GM19025 (cell line): ENCODE measurements at regions not wholly inside any gene's neighbourhood (a gene's known extent, or its start where the extent isn't known, plus 50 kb on each side); places are given as distances from the start of the nearest gene placed in this dataset.

Experiments used
- ATAC-seq: cut with Tn5 transposase; IDR thresholded peaks from one replicate; pipeline ENCODE4 v1.9.1; 2021; ENCODE audit warnings: mild to moderate bottlenecking, low read depth, moderate library complexity; ENCODE audit not compliant: unreplicated experiment

- no peak for ATAC-seq
Observed at GRCh38 chr14:98622208-98623051, 649.6 kb downstream of the BCL11B start.

GRCh38 chr14:98623788-98624415, 648.1 kb downstream of the BCL11B start:
- ATAC-seq: no peak

DNA sequence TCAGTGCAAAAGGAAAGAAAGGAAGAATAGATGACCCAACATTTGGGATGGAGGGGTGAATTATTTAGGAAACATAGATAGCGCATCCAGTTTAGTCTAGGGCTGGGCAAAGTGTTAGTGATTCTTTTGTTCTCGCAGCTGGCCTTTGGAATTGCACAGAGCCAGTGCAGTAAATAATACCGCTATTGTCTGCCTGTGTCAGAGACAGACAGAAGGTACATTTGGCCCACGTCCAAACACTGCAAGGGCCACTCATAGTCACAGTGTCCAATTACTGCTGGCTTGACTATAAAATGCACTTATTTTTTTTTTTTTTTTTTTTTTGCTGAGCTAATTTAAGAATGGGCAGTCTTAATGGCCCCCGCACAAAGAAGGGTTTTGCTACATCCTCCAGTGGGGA, 638.6 kb downstream of the BCL11B start:
- no peak for ATAC-seq

DNA sequence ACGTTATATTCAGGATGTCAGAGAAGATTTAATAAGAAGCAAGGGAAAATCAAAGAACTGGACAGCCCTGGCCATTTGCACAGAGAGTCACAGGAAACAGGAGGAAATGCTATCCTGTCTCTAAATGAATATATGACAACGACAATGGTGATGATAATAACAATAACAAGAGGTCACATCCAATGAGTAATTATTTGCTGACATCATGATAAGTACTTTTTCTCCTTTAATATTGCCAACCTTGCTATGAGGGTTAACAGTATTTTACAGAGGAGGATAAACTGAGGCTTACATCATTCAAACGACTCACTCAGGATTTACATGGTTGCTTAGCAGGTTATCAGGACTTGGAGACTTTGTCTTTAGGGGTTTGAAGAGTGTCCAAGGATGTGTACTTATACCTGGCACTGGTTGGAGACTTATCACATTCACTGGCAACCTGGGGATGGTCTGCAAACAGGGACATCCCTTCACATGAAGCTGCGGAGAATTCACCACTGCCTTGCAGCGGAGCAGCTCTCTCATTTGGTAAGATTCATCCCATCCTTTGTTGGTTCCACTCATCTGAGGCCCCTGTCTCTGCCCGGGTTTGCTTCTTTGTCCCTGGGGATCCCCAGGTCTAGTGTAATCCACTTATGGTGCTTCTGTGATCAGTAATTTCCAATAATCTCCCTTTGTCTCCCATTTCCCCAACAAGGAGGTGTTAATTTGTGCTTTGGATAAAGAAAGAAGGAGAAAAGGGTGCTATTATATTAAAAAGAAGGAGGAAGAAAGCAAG, 637.8 kb downstream of the BCL11B start:
- no peak for ATAC-seq

DNA sequence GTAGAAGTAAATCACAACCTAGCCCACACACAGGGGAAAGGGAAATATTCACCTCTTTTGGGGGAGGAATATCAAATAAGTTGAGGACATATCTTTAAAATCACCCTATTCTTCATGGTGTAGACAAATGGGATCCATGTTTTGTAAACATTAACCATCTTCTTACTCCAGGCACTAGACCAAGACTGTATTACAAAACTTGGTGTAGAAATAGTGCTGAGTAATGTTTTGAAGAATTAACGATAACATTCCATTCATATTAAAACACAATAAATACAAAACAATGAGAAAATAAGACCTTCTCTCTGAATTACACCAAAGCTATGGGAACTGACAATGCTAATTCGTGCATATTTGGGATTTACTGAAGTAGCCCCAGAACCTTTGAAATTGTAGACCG, 633.6 kb downstream of the BCL11B start:
- ATAC-seq: no peak

DNA sequence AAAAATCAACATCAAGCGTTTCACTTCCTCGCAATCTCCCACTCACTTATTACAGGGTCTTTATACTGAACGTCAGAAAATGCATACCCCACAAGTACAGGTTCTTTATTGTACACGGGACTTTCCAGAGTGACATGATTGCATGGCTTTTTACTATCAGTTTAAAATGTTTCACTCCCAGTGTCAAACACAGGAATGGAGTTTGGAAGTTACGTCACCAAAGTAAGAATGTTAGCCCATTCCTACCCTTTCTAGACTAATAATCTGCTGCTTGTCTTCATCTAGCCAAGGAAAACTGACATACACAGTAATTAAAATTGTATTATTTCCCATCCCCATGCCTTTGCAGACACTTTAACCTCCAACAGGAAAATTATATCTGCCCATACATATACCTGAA, 624.2 kb downstream of the BCL11B start:
- ATAC-seq: no peak

DNA sequence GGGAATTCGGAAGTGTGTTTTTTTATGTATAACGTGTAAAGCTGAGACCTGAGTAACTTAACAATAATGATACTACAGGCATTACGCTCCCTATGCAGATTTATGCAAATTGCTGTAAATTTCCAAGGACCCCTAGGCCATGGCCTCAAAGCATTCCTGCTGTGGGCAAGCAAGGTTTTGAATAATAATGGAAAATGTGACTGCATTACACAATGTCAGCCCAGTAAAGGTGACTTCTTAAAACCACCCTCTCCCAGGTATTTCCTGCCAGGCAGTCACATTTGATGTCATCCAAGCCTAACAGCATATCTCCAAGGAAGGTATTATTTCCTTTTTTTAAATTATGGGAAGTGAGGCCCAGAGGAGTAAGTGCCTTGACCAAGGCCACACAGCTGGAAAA, 621.0 kb downstream of the BCL11B start:
- ATAC-seq: no peak

GRCh38 chr14:98665007-98665406, 607.0 kb downstream of the BCL11B start:
- ATAC-seq: no peak

GRCh38 chr14:98666545-98666944, 605.5 kb downstream of the BCL11B start:
- ATAC-seq: no peak

GRCh38 chr14:98682033-98682432, 590.0 kb downstream of the BCL11B start:
- no peak for ATAC-seq

GRCh38 chr14:98682726-98683125, 589.3 kb downstream of the BCL11B start:
- ATAC-seq: no peak

- ATAC-seq: no peak
Observed at GRCh38 chr14:98684468-98684867, 587.5 kb downstream of the BCL11B start.

DNA sequence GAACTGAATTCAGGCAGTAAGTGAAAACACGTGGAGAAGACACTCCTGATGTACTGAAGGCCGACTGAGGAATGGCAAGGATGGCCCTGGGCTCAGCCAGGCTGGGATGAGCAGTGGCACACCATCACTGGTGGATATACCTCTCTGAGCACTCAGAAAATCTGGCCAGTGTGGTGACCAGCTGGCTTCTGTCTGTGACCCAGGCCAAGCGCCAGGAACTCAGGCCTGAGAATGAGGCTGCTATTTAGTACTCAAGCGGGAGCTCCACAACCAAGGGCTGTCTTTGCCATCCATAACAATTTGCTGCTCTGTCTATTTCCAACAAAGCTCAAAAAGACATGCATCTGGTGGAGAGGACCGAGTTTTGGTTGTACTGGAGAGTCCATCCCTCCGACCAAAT, 586.3 kb downstream of the BCL11B start:
- ATAC-seq: no peak

DNA sequence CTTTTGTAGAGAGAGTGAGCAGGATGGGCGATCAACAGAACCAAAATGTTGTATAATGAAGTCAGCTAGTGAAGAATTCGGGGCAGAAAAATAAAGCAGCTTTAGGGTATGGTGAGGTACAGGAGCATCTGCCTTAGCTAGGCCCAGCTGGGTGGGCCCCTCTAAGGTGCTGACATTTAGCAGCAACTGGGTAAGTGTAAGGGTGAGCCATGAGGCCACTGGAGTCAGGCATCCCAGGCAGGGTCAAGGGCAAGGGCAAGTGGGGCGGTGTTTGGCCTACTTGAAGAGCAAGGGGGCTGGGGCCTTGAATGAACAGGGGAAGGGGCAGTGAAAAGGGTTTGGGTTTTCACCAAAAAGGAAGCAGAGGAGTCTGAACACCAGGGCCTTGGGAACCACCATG, 583.6 kb downstream of the BCL11B start:
- no peak for ATAC-seq

- ATAC-seq: no peak
Observed at GRCh38 chr14:98689951-98690350, 582.0 kb downstream of the BCL11B start.

DNA sequence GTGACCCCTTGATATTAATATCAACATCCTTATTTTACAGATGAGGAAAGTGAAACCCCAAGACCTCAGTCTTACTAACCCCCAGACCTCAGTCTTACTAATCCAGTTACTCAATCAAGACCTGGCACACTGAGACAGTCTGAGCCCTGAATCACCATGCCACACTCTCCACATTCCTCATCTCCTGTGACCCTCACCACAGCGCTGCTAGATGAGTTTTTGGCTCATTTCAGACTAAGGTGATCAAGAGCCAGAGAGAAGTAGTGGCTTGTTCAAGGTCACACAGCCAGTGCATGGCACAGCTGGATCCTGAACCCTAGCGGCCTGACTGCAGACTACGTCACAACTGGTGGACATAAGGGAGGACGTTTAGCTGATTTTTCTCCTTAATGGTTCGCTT, 579.2 kb downstream of the BCL11B start:
- ATAC-seq: no peak

DNA sequence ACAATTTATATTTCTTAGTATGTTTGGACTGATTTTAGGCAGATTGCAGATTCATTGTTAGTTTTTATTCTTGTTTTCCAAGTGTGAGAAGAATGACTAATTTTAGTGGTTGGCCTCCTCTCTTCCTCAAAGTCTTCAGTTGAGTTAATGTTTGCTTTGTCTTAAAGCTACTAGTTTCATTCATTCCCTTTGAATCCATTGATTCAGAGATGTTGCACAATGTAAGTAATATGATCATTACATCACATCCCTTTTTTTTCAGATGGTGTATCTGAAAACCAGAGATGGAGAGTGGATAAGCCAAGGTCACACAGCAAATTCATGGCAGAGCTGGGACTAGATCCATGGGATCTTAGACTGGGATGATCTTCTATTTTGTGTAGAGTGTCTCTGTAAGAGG, 577.5 kb downstream of the BCL11B start:
- ATAC-seq: no peak

DNA sequence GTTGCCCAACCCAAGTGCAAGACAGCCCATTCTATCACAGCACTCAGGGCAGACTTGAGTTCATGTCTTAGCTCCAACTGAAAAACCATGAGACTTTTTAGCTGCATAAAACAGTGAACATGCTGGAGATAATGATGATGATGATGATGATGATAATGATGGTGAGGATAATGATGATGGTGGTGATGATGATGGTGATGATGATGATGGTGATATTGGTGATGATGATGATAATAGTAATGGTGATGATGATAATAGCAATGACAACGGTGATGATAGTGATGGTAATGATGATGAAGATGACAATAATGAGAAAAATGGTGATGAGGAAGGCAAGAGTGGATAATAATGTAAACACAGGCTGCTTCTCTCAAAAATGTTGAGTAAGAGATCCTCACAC, 576.2 kb downstream of the BCL11B start:
- ATAC-seq: no peak

DNA sequence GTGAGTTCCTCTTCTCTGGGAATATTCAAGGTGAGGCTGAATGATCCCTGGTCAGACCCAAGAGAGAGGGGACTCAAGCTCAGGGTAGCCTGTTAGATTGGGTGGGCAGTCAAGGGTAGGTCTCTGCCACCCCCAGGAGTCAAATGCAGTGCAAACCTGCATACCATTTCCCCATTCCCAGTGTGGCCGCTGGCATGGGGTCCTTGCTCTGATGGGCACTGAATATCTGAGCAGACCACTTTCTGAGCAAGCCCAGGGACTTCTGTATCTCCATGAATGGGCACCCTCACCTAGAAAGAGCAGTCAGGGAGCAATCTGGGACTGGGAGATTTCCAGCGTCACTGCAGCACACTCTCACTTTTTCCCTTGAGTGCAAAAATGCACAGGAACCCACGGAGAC, 573.7 kb downstream of the BCL11B start:
- no peak for ATAC-seq

GRCh38 chr14:98700748-98701147, 571.2 kb downstream of the BCL11B start:
- ATAC-seq: no peak

GRCh38 chr14:98701377-98701776, 570.6 kb downstream of the BCL11B start:
- ATAC-seq: no peak
